A673 (cell line): ENCODE measurements at regions not wholly inside any gene's neighbourhood (a gene's known extent, or its start where the extent isn't known, plus 50 kb on each side); places are given as distances from the start of the nearest gene placed in this dataset.

Source experiments
- EZH2 ChIP-seq: fragments of 200-600 bp; sonication (generic); IDR thresholded peaks from 2 replicates; pipeline ENCODE4 v1.6.1; 2017; ENCODE audit warnings: borderline replicate concordance, low read depth, mild to moderate bottlenecking, mixed read lengths, antibody characterized with exemption, low read length; ENCODE audit not compliant: poor library complexity, severe bottlenecking
- TF ChIP-seq, protein P1 (sequence below): fragments of 300-800, 200-600 bp; sonication (generic); conservative IDR thresholded peaks from 2 replicates; pipeline ENCODE4 v1.5.1; 2017; ENCODE audit warnings: low read depth, mild to moderate bottlenecking, antibody characterized with exemption, low read length, moderate library complexity, mixed read lengths

DNA sequence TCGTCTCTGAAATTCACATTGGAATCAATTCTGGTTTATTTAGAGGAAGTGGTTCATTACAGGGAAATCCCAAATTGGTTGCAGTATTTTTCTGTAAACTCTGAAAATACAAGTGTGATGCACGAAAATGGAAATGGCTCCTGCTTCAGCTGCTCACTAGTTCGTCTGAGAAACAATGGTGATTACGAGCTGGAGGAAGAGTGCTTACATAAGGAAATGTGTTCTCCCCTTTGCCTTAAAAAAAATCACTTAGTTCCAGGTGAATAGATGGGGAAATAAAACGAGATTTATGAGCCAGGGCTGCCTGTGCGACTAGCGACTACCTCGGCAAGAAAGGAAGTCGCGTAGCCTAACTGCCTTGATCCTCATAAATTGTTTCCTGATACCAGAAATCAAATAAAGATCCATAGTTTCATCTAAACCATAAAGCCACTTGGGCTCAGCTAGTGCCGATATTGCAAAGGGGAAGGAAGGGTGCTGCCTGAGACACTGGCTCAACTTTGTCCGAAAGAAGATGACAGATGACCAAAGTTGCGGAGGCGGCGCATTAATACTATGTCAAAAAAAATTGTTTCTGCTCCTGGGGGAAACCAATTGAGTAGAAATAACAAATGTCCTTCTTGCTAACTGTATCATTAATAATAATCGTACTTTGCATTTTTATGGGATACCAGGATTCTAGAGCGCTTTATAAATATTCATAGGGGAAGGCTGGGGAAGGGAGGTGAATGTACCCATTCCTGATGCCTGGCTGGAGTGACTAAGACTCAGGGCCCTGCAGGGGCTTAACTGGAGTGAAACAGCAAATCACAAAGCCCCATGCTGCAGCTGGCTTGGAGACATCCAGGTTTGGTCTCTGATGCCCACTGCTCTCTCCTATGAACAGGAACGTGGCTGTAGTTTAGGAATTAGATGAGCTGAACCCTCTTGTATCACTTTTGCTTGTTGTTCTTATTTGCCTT, 185.7 kb downstream of the BLID start:
- TF ChIP-seq, protein P1, sequence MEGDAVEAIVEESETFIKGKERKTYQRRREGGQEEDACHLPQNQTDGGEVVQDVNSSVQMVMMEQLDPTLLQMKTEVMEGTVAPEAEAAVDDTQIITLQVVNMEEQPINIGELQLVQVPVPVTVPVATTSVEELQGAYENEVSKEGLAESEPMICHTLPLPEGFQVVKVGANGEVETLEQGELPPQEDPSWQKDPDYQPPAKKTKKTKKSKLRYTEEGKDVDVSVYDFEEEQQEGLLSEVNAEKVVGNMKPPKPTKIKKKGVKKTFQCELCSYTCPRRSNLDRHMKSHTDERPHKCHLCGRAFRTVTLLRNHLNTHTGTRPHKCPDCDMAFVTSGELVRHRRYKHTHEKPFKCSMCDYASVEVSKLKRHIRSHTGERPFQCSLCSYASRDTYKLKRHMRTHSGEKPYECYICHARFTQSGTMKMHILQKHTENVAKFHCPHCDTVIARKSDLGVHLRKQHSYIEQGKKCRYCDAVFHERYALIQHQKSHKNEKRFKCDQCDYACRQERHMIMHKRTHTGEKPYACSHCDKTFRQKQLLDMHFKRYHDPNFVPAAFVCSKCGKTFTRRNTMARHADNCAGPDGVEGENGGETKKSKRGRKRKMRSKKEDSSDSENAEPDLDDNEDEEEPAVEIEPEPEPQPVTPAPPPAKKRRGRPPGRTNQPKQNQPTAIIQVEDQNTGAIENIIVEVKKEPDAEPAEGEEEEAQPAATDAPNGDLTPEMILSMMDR: no peak
- TF ChIP-seq EZH2: no peak
